ENCODE measurements at regions not wholly inside any gene's neighbourhood (a gene's known extent, or its start where the extent isn't known, plus 50 kb on each side); places are given as distances from the start of the nearest gene placed in this dataset.

GRCh38 chr6:132231121-132231884 is 170.0 kb downstream of the MOXD1 start:
- no peaks in the 10 kb centered on the region for H3K27me3 ChIP-seq
- ATAC-seq (no peak), DNase-seq (no peak)
- intact Hi-C loops (cut with DNase I): no loop called here
- no peaks in the 10 kb centered on the region for H3K9me3 ChIP-seq
- TF ChIP-seq CTCF (IDR thresholded peaks at IDR 0.05): no peak
- no peaks in the 10 kb centered on the region for H3K36me3 ChIP-seq
- no peak overlapping the region for H3K4me3 ChIP-seq
- H3K27ac ChIP-seq: no peak overlapping the region
- no peaks in the 10 kb centered on the region for H3K4me1 ChIP-seq

GRCh38 chr6:132228894-132229293 is 172.4 kb downstream of the MOXD1 start:
- ATAC-seq: no peak
- Histone ChIP-seq H3K4me3 (no peak overlapping the region), H3K36me3 (no peaks in the 10 kb centered on the region), H3K27ac (no peak overlapping the region), H3K9me3 (no peaks in the 10 kb centered on the region), H3K4me1 (no peaks in the 10 kb centered on the region), H3K27me3 (no peaks in the 10 kb centered on the region)
- intact Hi-C loops (cut with DNase I): no loop called here
- TF ChIP-seq CTCF (IDR thresholded peaks at IDR 0.05): no peak
- no peak for DNase-seq

- Histone ChIP-seq H3K27me3 (no peaks in the 10 kb centered on the region), H3K4me1 (no peaks in the 10 kb centered on the region), H3K27ac (no peak overlapping the region), H3K36me3 (no peaks in the 10 kb centered on the region), H3K4me3 (no peak overlapping the region), H3K9me3 (no peaks in the 10 kb centered on the region)
- DNase-seq: no peak
- ATAC-seq: no peak
- intact Hi-C loops (cut with DNase I): no loop called here
- TF ChIP-seq CTCF (IDR thresholded peaks at IDR 0.05): no peak
Observed at GRCh38 chr6:132227904-132228303, 173.4 kb downstream of the MOXD1 start.

GRCh38 chr6:132224943-132225342 is 176.3 kb downstream of the MOXD1 start:
- Histone ChIP-seq H3K4me3 (no peak overlapping the region), H3K36me3 (no peaks in the 10 kb centered on the region), H3K27me3 (no peaks in the 10 kb centered on the region), H3K9me3 (no peaks in the 10 kb centered on the region), H3K4me1 (no peaks in the 10 kb centered on the region), H3K27ac (no peak overlapping the region)
- no peak for TF ChIP-seq CTCF (IDR thresholded peaks at IDR 0.05)
- ATAC-seq (no peak), DNase-seq (no peak)
- intact Hi-C loops (cut with DNase I): no loop called here

GRCh38 chr6:132220800-132221199 is 180.5 kb downstream of the MOXD1 start:
- DNase-seq: no peak
- no peak overlapping the region for H3K4me3 ChIP-seq
- no peaks in the 10 kb centered on the region for H3K27me3 ChIP-seq
- intact Hi-C loops (cut with DNase I): no loop called here
- no peak for ATAC-seq
- TF ChIP-seq CTCF (IDR thresholded peaks at IDR 0.05): no peak
- no peaks in the 10 kb centered on the region for H3K36me3 ChIP-seq
- no peaks in the 10 kb centered on the region for H3K9me3 ChIP-seq
- no peaks in the 10 kb centered on the region for H3K4me1 ChIP-seq
- no peak overlapping the region for H3K27ac ChIP-seq
